ENCODE measurements at regions not wholly inside any gene's neighbourhood (a gene's known extent, or its start where the extent isn't known, plus 50 kb on each side); places are given as distances from the start of the nearest gene placed in this dataset.

DNA sequence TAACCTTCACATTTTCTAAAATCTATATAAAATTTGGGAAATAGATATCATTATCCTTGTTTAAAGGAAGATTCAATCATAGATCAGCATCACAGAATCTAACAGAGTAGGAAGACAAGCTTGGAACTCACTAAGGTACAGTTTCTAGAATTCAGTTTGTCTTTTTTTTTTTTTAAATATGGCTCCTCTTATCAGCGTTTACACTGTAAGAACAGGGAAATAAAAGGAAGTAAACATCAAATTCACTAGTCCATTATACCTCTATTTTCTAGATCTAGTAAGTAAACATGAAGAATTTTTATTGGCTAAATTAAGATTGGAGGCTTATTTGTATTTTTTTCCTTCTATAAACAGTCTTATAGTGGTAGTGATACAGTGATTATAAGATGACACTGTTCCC, 144.9 kb downstream of the LRIG3 start:
- no peak for DNase-seq (ENCODE audit: low spot score)
- H3K9me3 ChIP-seq (ENCODE audit: control insufficient read depth in 4 of 4, low read length in 3 of 4) = no peaks in the 10 kb centered on the region
- no peaks in the 10 kb centered on the region for H3K4me1 ChIP-seq (ENCODE audit: control insufficient read depth in 4 of 4, insufficient read depth in 4 of 4, low read length in 3 of 4)
- H3K9ac ChIP-seq (ENCODE audit: low read depth in 1 of 2, low read length in 2 of 2) = no peak overlapping the region
- no peaks in the 10 kb centered on the region for H3K27me3 ChIP-seq (ENCODE audit: control insufficient read depth in 4 of 4, insufficient read depth in 4 of 4, low read length in 3 of 4)
- H3K27ac ChIP-seq (ENCODE audit: low read depth in 1 of 2, low read length in 2 of 2) = no peak overlapping the region
- H3K4me3 ChIP-seq (ENCODE audit: low read depth in 1 of 3, low read length in 3 of 3) = no peak overlapping the region
- H3K36me3 ChIP-seq (ENCODE audit: control insufficient read depth in 4 of 4, insufficient read depth in 3 of 4, low read depth in 1 of 4, low read length in 3 of 4) = no peaks in the 10 kb centered on the region
- TF ChIP-seq RAD21 (IDR thresholded peaks at IDR 0.05) = no peak
- TF ChIP-seq FOXA1 (IDR thresholded peaks at IDR 0.05) = no peak
- no peak for TF ChIP-seq YY1 (IDR thresholded peaks at IDR 0.05)
- 84% methylated on average over 1 of the region's 1 CpG for WGBS

DNA sequence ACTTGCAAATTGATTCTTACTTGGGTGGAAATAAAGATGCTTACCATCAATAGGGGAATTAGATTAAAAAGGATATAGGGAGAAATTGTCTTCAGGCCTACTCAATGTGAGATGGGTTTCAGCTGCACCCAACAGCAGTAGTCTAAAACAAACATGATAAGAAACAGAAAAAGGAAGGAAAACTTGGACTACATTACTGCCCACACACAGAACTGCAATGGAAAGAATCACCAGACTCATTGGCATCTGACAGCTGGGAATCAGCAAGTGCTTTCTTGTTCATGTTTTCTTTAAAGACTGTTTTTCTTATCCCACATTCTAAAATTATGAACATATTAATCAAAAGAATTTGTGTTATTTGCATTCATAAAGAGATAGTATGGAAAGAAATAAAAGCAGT, 144.2 kb downstream of the LRIG3 start:
- no peaks in the 10 kb centered on the region for H3K4me1 ChIP-seq (ENCODE audit: control insufficient read depth in 4 of 4, insufficient read depth in 4 of 4, low read length in 3 of 4)
- no peak overlapping the region for H3K4me3 ChIP-seq (ENCODE audit: low read depth in 1 of 3, low read length in 3 of 3)
- H3K9me3 ChIP-seq (ENCODE audit: control insufficient read depth in 4 of 4, low read length in 3 of 4) = no peaks in the 10 kb centered on the region
- H3K27ac ChIP-seq (ENCODE audit: low read depth in 1 of 2, low read length in 2 of 2) = no peak overlapping the region
- H3K36me3 ChIP-seq (ENCODE audit: control insufficient read depth in 4 of 4, insufficient read depth in 3 of 4, low read depth in 1 of 4, low read length in 3 of 4) = no peaks in the 10 kb centered on the region
- no peaks in the 10 kb centered on the region for H3K27me3 ChIP-seq (ENCODE audit: control insufficient read depth in 4 of 4, insufficient read depth in 4 of 4, low read length in 3 of 4)
- no peak for TF ChIP-seq RXRA (IDR thresholded peaks at IDR 0.05)
- TF ChIP-seq, protein P1, sequence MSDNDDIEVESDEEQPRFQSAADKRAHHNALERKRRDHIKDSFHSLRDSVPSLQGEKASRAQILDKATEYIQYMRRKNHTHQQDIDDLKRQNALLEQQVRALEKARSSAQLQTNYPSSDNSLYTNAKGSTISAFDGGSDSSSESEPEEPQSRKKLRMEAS (IDR thresholded peaks at IDR 0.05) = no peak
- TF ChIP-seq, protein P2, sequence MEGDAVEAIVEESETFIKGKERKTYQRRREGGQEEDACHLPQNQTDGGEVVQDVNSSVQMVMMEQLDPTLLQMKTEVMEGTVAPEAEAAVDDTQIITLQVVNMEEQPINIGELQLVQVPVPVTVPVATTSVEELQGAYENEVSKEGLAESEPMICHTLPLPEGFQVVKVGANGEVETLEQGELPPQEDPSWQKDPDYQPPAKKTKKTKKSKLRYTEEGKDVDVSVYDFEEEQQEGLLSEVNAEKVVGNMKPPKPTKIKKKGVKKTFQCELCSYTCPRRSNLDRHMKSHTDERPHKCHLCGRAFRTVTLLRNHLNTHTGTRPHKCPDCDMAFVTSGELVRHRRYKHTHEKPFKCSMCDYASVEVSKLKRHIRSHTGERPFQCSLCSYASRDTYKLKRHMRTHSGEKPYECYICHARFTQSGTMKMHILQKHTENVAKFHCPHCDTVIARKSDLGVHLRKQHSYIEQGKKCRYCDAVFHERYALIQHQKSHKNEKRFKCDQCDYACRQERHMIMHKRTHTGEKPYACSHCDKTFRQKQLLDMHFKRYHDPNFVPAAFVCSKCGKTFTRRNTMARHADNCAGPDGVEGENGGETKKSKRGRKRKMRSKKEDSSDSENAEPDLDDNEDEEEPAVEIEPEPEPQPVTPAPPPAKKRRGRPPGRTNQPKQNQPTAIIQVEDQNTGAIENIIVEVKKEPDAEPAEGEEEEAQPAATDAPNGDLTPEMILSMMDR (IDR thresholded peaks at IDR 0.05; ENCODE audit: low read depth, low read length, missing input control) = no peak
- no peak for DNase-seq (ENCODE audit: low spot score)
- no peak overlapping the region for H3K9ac ChIP-seq (ENCODE audit: low read depth in 1 of 2, low read length in 2 of 2)

DNA sequence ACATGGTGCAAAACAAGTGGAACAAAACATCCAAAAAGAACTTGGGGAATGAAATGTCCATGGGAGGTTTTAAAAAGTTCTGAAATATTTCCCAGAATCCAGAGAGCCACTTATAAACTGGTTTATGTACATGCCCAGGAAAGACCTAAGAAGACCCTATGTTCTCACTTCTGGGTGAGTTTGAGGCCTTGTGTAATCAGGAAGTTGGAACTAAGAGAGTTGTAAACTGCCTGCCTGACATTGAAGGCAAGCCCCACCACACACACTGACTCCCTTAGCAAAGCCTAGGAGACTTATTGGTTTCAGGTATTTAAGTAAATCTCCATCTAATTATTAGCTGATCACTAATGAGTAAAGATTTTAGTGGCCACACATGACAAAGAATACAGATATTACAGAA, 142.5 kb downstream of the LRIG3 start:
- no peak for TF ChIP-seq YY1 (IDR thresholded peaks at IDR 0.05)
- H3K9ac ChIP-seq (ENCODE audit: low read depth in 1 of 2, low read length in 2 of 2) = no peak overlapping the region
- H3K27me3 ChIP-seq (ENCODE audit: control insufficient read depth in 4 of 4, insufficient read depth in 4 of 4, low read length in 3 of 4) = no peaks in the 10 kb centered on the region
- no peak overlapping the region for H3K27ac ChIP-seq (ENCODE audit: low read depth in 1 of 2, low read length in 2 of 2)
- peaks cover 0 to 1% (median 0%) of the 10 kb centered on the region in 4 donors for H3K36me3 ChIP-seq (ENCODE audit: control insufficient read depth in 4 of 4, insufficient read depth in 3 of 4, low read depth in 1 of 4, low read length in 3 of 4)
- no peaks in the 10 kb centered on the region for H3K9me3 ChIP-seq (ENCODE audit: control insufficient read depth in 4 of 4, low read length in 3 of 4)
- H3K4me1 ChIP-seq (ENCODE audit: control insufficient read depth in 4 of 4, insufficient read depth in 4 of 4, low read length in 3 of 4) = no peaks in the 10 kb centered on the region
- DNase-seq (ENCODE audit: low spot score) = no peak
- H3K4me3 ChIP-seq (ENCODE audit: low read depth in 1 of 3, low read length in 3 of 3) = no peak overlapping the region

DNA sequence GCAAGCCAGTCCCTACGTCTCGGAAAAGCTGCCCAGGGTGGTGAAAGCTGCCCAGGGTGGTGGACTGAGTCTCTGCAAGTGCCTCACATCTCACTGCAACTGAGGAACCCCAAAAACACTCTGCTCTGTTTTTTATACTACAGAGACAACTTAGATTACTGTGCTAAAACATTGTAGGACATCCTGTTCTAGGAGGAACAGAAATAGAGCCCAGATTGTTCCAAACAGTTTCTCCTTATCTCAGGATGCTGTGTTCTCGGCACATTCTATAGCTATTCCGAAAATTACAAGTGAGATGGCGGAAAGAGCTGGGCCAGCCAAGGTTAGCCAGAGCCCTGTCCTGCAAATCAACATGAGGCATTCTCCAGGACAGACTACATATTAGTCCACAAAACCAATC, 138.7 kb downstream of the LRIG3 start:
- 88% methylated on average over 5 of the region's 5 CpGs for WGBS
- TF ChIP-seq NR2F2 (IDR thresholded peaks at IDR 0.05) (peak; percentile 23), TAF1 (conservative IDR thresholded peaks at IDR 0.05) (no peak)
- peaks cover 0 to 1% (median 0%) of the 10 kb centered on the region in 4 donors for H3K36me3 ChIP-seq (ENCODE audit: control insufficient read depth in 4 of 4, insufficient read depth in 3 of 4, low read depth in 1 of 4, low read length in 3 of 4)
- no peak overlapping the region for H3K9ac ChIP-seq (ENCODE audit: low read depth in 1 of 2, low read length in 2 of 2)
- no peak for DNase-seq (ENCODE audit: low spot score)
- peak overlapping the region in 1 of 3 donors; percentile 7 for H3K4me3 ChIP-seq (ENCODE audit: low read depth in 1 of 3, low read length in 3 of 3)
- no peaks in the 10 kb centered on the region for H3K9me3 ChIP-seq (ENCODE audit: control insufficient read depth in 4 of 4, low read length in 3 of 4)
- H3K27me3 ChIP-seq (ENCODE audit: control insufficient read depth in 4 of 4, insufficient read depth in 4 of 4, low read length in 3 of 4) = no peaks in the 10 kb centered on the region
- H3K27ac ChIP-seq (ENCODE audit: low read depth in 1 of 2, low read length in 2 of 2) = no peak overlapping the region
- H3K4me1 ChIP-seq (ENCODE audit: control insufficient read depth in 4 of 4, insufficient read depth in 4 of 4, low read length in 3 of 4) = no peaks in the 10 kb centered on the region

Data from liver (tissue), 8 donors.